IMR-90 (cell line): ENCODE measurements at regions not wholly inside any gene's neighbourhood (a gene's known extent, or its start where the extent isn't known, plus 50 kb on each side); places are given as distances from the start of the nearest gene placed in this dataset.

ENCODE experiments used
- ATAC-seq: fragments of 200-7000 bp; cut with Tn5 transposase; 2 replicates; pipeline ENCODE4 v1.9.1; 2020; ENCODE audit warnings: low read depth, mild to moderate bottlenecking, moderate library complexity
- BruUV-seq: library from RNA; stranded (reverse); fragments of 400-500 nt; replicated peaks from 2 replicates; lab custom pipeline; 2021; lab: Mats Ljungman, UMichigan
- CTCF ChIA-PET: fragments of 300-600 bp; formaldehyde crosslinking; extraction: SDS; loops from one replicate; lab custom pipeline; 2021; ENCODE audit warnings: antibody characterized with exemption; lab: Yijun Ruan, JAX
- POLR2A ChIA-PET: fragments of 300-600 bp; sonication (Branson Sonifier 250); formaldehyde crosslinking; loops from one replicate; lab custom pipeline; 2022; ENCODE audit warnings: antibody characterized with exemption; ENCODE audit not compliant: unreplicated experiment; lab: Charles Lee
- DNase-seq: peaks from one replicate; pipeline ENCODE4 v3.0.0; 2013
- H2AFZ ChIP-seq: replicated peaks from 2 replicates; pipeline ENCODE3; 2013; ENCODE audit warnings: low read length, mild to moderate bottlenecking; ENCODE audit not compliant: poor library complexity
- H2AK5ac ChIP-seq: 2 replicates; pipeline ENCODE4 v1.6.1; 2013; ENCODE audit warnings: low read depth, low read length, inconsistent platforms
- H2AK9ac ChIP-seq: replicated peaks from 2 replicates; pipeline ENCODE3; 2013; ENCODE audit warnings: mild to moderate bottlenecking, low read depth, low read length, moderate library complexity; ENCODE audit not compliant: poor library complexity
- H2BK120ac ChIP-seq: 2 replicates; pipeline ENCODE4 v1.6.1; 2013; ENCODE audit warnings: low read depth, low read length, inconsistent platforms
- H2BK15ac ChIP-seq: 3 replicates; pipeline ENCODE4 v1.6.1; 2013; ENCODE audit warnings: low read depth, low read length, inconsistent platforms
- H2BK20ac ChIP-seq: 2 replicates; pipeline ENCODE4 v1.6.1; 2013; ENCODE audit warnings: low read depth, mild to moderate bottlenecking, inconsistent platforms, low read length, moderate library complexity
- H2BK5ac ChIP-seq: 2 replicates; pipeline ENCODE4 v1.6.1; 2013; ENCODE audit warnings: mild to moderate bottlenecking, low read depth, low read length, inconsistent platforms; ENCODE audit not compliant: poor library complexity, severe bottlenecking
- H3K14ac ChIP-seq: replicated peaks from 2 replicates; pipeline ENCODE4 v1.6.1; 2013; ENCODE audit warnings: low read depth, low read length, inconsistent platforms
- H3K18ac ChIP-seq: 2 replicates; pipeline ENCODE4 v1.6.1; 2013; ENCODE audit warnings: low read depth, low read length, control low read depth
- H3K23ac ChIP-seq: 2 replicates; pipeline ENCODE4 v1.6.1; 2013; ENCODE audit warnings: low read depth, low read length, inconsistent platforms
- H3K27ac ChIP-seq: 2 replicates; pipeline ENCODE4 v1.5.1; 2013; ENCODE audit warnings: mild to moderate bottlenecking, control low read depth, low read length; ENCODE audit not compliant: insufficient read depth
- H3K27me3 ChIP-seq: 2 replicates; pipeline ENCODE4 v1.6.1; 2013; ENCODE audit warnings: low read length; ENCODE audit not compliant: control insufficient read depth, insufficient read depth
- H3K36me3 ChIP-seq: 2 replicates; pipeline ENCODE4 v1.6.1; 2013; ENCODE audit warnings: low read length, mixed read lengths; ENCODE audit not compliant: control insufficient read depth, insufficient read depth
- H3K4ac ChIP-seq: 2 replicates; pipeline ENCODE4 v1.6.1; 2013; ENCODE audit warnings: low read depth, low read length, inconsistent platforms
- H3K4me1 ChIP-seq: 2 replicates; pipeline ENCODE4 v1.6.1; 2013; ENCODE audit warnings: low read length, mixed read lengths; ENCODE audit not compliant: control insufficient read depth, insufficient read depth
- H3K4me2 ChIP-seq: 2 replicates; pipeline ENCODE4 v1.6.1; 2013; ENCODE audit warnings: low read depth, mild to moderate bottlenecking, control low read depth, low read length, moderate library complexity
- H3K4me3 ChIP-seq: 2 replicates; pipeline ENCODE4 v1.5.1; 2013; ENCODE audit warnings: low read depth, mild to moderate bottlenecking, control low read depth, low read length, moderate library complexity; ENCODE audit not compliant: insufficient read depth
- H3K56ac ChIP-seq: 2 replicates; pipeline ENCODE4 v1.6.1; 2013; ENCODE audit warnings: low read length, inconsistent platforms; ENCODE audit not compliant: insufficient read depth; ENCODE audit errors: extremely low read depth
- H3K79me1 ChIP-seq, 2 experiments: 2 replicates each; pipeline ENCODE4 v1.6.1; 2013; ENCODE audit warnings: low read length in 2 of 2, inconsistent platforms in 1 of 2, low read depth in 1 of 2
- H3K9ac ChIP-seq: 2 replicates; pipeline ENCODE4 v1.6.1; 2013; ENCODE audit warnings: low read depth, low read length, control low read depth
- H3K9me1 ChIP-seq: 2 replicates; pipeline ENCODE4 v1.6.1; 2013; ENCODE audit warnings: low read length, inconsistent platforms; ENCODE audit not compliant: insufficient read depth
- H3K9me3 ChIP-seq: 2 replicates; pipeline ENCODE4 v1.6.1; 2013; ENCODE audit warnings: low read length; ENCODE audit not compliant: control insufficient read depth, insufficient read depth
- H4K20me1 ChIP-seq: 2 replicates; pipeline ENCODE4 v1.6.1; 2013; ENCODE audit warnings: low read length, inconsistent platforms; ENCODE audit not compliant: insufficient read depth
- H4K5ac ChIP-seq: 2 replicates; pipeline ENCODE4 v1.6.1; 2013; ENCODE audit warnings: mild to moderate bottlenecking, low read depth, low read length, control low read depth
- H4K8ac ChIP-seq, 2 experiments: 2 replicates each; pipeline ENCODE4 v1.6.1; 2013; ENCODE audit warnings: low read depth in 2 of 2, low read length in 2 of 2, control low read depth in 1 of 2, inconsistent platforms in 1 of 2
- H4K91ac ChIP-seq: 2 replicates; pipeline ENCODE4 v1.6.1; 2013; ENCODE audit warnings: low read depth, low read length, inconsistent platforms; ENCODE audit not compliant: insufficient read depth
- BHLHE40 ChIP-seq: fragments of 150-350 bp; IDR thresholded peaks from 2 replicates; pipeline ENCODE4 v1.6.1; 2016; ENCODE audit warnings: mild to moderate bottlenecking, low read depth, low read length
- CEBPB ChIP-seq: IDR thresholded peaks from 2 replicates; pipeline ENCODE4 v1.6.1; 2012; ENCODE audit warnings: low read depth, low read length, improper control_type of control experiment
- CTCF ChIP-seq: conservative IDR thresholded peaks from 2 replicates; pipeline ENCODE4 v1.5.1; 2012; ENCODE audit warnings: mild to moderate bottlenecking, low read depth, low read length, improper control_type of control experiment
- FOS ChIP-seq: fragments of 150-350 bp; IDR thresholded peaks from 2 replicates; pipeline ENCODE4 v1.6.1; 2016; ENCODE audit warnings: low read depth, low read length
- MAZ ChIP-seq: IDR thresholded peaks from 2 replicates; pipeline ENCODE4 v1.6.1; 2012; ENCODE audit warnings: low read depth, mild to moderate bottlenecking, low read length, improper control_type of control experiment, moderate library complexity, borderline replicate concordance
- MXI1 ChIP-seq: IDR thresholded peaks from 2 replicates; pipeline ENCODE4 v1.6.1; 2012; ENCODE audit warnings: low read depth, mild to moderate bottlenecking, low read length, moderate library complexity, borderline replicate concordance
- NFE2L2 ChIP-seq: fragments of 150-350 bp; IDR thresholded peaks from 2 replicates; pipeline ENCODE4 v1.6.1; 2016; ENCODE audit warnings: low read depth, mild to moderate bottlenecking, low read length
- POLR2A ChIP-seq: IDR thresholded peaks from 2 replicates; pipeline ENCODE4 v1.6.1; 2012; ENCODE audit warnings: mild to moderate bottlenecking, low read depth, low read length
- RCOR1 ChIP-seq: IDR thresholded peaks from 2 replicates; pipeline ENCODE4 v1.6.1; 2012; ENCODE audit warnings: mild to moderate bottlenecking, low read length, improper control_type of control experiment; ENCODE audit not compliant: insufficient replicate concordance
- WGBS, 2 experiments: methylation state at CpG; one replicate each; pipeline versions ENCODE4 v1.1.5 to v1.1.7; 2013; ENCODE audit warnings: missing lambda C conversion rate in 2 of 2; ENCODE audit not compliant: insufficient read length in 1 of 2; ENCODE audit errors: extremely low coverage in 2 of 2; 5-methylcytosine and 5-hydroxymethylcytosine counted together
- dilution Hi-C: fragments of 300-500 bp; cut with HindIII; formaldehyde crosslinking; loops from one replicate; pipeline ENCODE4 v1.14.3; 2018; ENCODE audit warnings: low sequenced_read_pairs; ENCODE audit not compliant: unreplicated experiment
- in situ Hi-C: fragments of 300-500 bp; cut with MboI; formaldehyde crosslinking; loops from 3 replicates; pipeline ENCODE4 v1.14.3; 2019; ENCODE audit warnings: low sequenced_read_pairs, inconsistent platforms, mixed read lengths
- intact Hi-C: fragments of 100-400 bp; cut with micrococcal nuclease; formaldehyde crosslinking; loops from 2 replicates; pipeline ENCODE4 v1.10.0; 2022
- TF ChIP-seq, protein P1 (sequence below): fragments of 150-350 bp; IDR thresholded peaks from 2 replicates; pipeline ENCODE4 v1.6.1; 2016; ENCODE audit warnings: low read depth, mild to moderate bottlenecking, low read length, moderate library complexity, borderline replicate concordance

- no peak overlapping the region for H4K91ac ChIP-seq
- DNase-seq (no peak), ATAC-seq (no peak)
- H2BK5ac ChIP-seq = no peak overlapping the region
- no peak overlapping the region for H2AK9ac ChIP-seq
- in situ Hi-C loops (no loop called here), intact Hi-C loops (no loop called here), dilution Hi-C loops (no loop called here)
- H4K8ac ChIP-seq = no peak overlapping the region
- no peak overlapping the region for H2AFZ ChIP-seq
- H3K4me1 ChIP-seq = no peaks in the 10 kb centered on the region
- H3K36me3 ChIP-seq = no peaks in the 10 kb centered on the region
- H3K4me3 ChIP-seq = no peak overlapping the region
- WGBS, 2 experiments = 68% methylated on average over 5 of the region's 6 CpGs; no CpG with 5 or more reads in 1 of the 2 experiments
- H3K18ac ChIP-seq = no peak overlapping the region
- no peak overlapping the region for H2BK20ac ChIP-seq
- no peak overlapping the region for H3K14ac ChIP-seq
- no TSS peak for BruUV-seq
- no peaks in the 10 kb centered on the region for H3K27me3 ChIP-seq
- H3K79me1 ChIP-seq = no peaks in the 10 kb centered on the region
- H3K9me3 ChIP-seq = no peaks in the 10 kb centered on the region
- H3K4ac ChIP-seq = no peak overlapping the region
- no peak overlapping the region for H2BK120ac ChIP-seq
- H3K27ac ChIP-seq = no peak overlapping the region
- no peaks in the 10 kb centered on the region for H3K9me1 ChIP-seq
- H4K5ac ChIP-seq = no peak overlapping the region
- no peak overlapping the region for H3K4me2 ChIP-seq
- ChIA-PET POLR2A (no interaction called here), CTCF (interaction anchor here (0.8 kb wide), 1 partner anchor 32 kb away, joined by 3 read pairs; no protein-coding TSS in a partner anchor)
- no peaks in the 10 kb centered on the region for H4K20me1 ChIP-seq
- H3K23ac ChIP-seq = no peak overlapping the region
- H3K9ac ChIP-seq = no peak overlapping the region
- TF ChIP-seq MAZ (no peak), FOS (no peak), NFE2L2 (no peak), POLR2A (no peak), BHLHE40 (no peak), RCOR1 (no peak), CTCF (no peak), CEBPB (no peak), MXI1 (no peak)
- TF ChIP-seq, protein P1, sequence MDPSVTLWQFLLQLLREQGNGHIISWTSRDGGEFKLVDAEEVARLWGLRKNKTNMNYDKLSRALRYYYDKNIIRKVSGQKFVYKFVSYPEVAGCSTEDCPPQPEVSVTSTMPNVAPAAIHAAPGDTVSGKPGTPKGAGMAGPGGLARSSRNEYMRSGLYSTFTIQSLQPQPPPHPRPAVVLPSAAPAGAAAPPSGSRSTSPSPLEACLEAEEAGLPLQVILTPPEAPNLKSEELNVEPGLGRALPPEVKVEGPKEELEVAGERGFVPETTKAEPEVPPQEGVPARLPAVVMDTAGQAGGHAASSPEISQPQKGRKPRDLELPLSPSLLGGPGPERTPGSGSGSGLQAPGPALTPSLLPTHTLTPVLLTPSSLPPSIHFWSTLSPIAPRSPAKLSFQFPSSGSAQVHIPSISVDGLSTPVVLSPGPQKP = no peak
- H3K56ac ChIP-seq = no peak overlapping the region
- H2BK15ac ChIP-seq = no peak overlapping the region
- H2AK5ac ChIP-seq = no peak overlapping the region
These were observed 218.1 kb downstream of the HNMT start for GRCh38 chr2:138182250-138182936.
